Peyer's patch (tissue), 4 donors: ENCODE measurements at regions not wholly inside any gene's neighbourhood (a gene's known extent, or its start where the extent isn't known, plus 50 kb on each side); places are given as distances from the start of the nearest gene placed in this dataset.

ENCODE experiments used
- DNase-seq, 3 donors: peaks; one replicate each; pipeline ENCODE4 v3.0.0-alpha.2; 2017 to 2019
- H3K27ac ChIP-seq, 4 donors: fragments of 200-600 bp; sonication (generic); one replicate each; pipeline ENCODE4 v1.5.1; 2016 to 2019
- H3K27me3 ChIP-seq, 2 donors: fragments of 200-600 bp; sonication (generic); one replicate each; pipeline ENCODE4 v1.5.1; 2019
- H3K36me3 ChIP-seq, 3 donors: fragments of 200-600 bp; sonication (generic); one replicate each; pipeline ENCODE4 v1.5.1; 2016 to 2019
- H3K4me1 ChIP-seq, 4 donors: fragments of 200-600 bp; sonication (generic); one replicate each; pipeline ENCODE4 v1.5.1; 2016 to 2019
- H3K4me3 ChIP-seq, 4 donors: fragments of 200-600 bp; sonication (generic); 1 replicate in 3 of 4; 2 replicates in 1 of 4; pipeline ENCODE4 v1.5.1; 2016 to 2019; ENCODE audit warnings: mild to moderate bottlenecking in 1 of 4
- H3K9me3 ChIP-seq, 4 donors: fragments of 200-600 bp; sonication (generic); one replicate each; pipeline ENCODE4 v1.5.1; 2016 to 2019; ENCODE audit warnings: mild to moderate bottlenecking in 1 of 4
- POLR2A ChIP-seq, 2 donors: fragments of 450-650 bp; IDR thresholded peaks; one replicate each; pipeline ENCODE4 v1.5.1; 2017; ENCODE audit warnings: antibody characterized with exemption in 2 of 2, mild to moderate bottlenecking in 2 of 2, moderate library complexity in 2 of 2
- TF ChIP-seq, protein P1 (sequence below), 6 experiments: fragments of 450-650 bp in 4 of 6; fragments of 200-600 bp in 2 of 6; sonication (generic) in 1 of 6; IDR thresholded peaks; one replicate each; pipeline ENCODE4 v1.5.1; 2017 to 2019; ENCODE audit warnings: antibody characterized with exemption in 6 of 6, mild to moderate bottlenecking in 3 of 6, moderate library complexity in 1 of 6

DNA sequence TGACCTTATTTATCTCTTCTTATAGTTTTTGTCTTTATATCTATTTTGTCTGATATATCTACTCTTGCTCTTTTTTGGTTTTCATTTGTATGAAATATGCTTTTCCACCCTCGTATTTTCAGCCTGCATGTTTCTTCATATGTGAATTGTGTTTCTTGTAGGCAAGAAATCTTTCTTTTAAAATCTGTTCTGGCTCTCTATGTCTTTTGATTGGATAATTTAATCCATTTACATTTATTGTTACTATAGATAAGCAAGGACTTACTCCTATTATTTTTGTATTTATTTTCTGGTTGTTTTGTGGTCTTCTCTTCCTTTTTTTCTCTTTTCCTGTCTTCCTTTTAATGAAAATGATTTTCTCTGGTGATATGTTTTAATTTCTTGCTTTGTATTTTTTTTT lies 403.1 kb downstream of the DCAF12L2 start:
- no peak for DNase-seq
- H3K4me3 ChIP-seq = no peak overlapping the region
- TF ChIP-seq, protein P1, sequence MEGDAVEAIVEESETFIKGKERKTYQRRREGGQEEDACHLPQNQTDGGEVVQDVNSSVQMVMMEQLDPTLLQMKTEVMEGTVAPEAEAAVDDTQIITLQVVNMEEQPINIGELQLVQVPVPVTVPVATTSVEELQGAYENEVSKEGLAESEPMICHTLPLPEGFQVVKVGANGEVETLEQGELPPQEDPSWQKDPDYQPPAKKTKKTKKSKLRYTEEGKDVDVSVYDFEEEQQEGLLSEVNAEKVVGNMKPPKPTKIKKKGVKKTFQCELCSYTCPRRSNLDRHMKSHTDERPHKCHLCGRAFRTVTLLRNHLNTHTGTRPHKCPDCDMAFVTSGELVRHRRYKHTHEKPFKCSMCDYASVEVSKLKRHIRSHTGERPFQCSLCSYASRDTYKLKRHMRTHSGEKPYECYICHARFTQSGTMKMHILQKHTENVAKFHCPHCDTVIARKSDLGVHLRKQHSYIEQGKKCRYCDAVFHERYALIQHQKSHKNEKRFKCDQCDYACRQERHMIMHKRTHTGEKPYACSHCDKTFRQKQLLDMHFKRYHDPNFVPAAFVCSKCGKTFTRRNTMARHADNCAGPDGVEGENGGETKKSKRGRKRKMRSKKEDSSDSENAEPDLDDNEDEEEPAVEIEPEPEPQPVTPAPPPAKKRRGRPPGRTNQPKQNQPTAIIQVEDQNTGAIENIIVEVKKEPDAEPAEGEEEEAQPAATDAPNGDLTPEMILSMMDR (IDR thresholded peaks at IDR 0.05) = no peak
- H3K27me3 ChIP-seq = no peaks in the 10 kb centered on the region
- no peaks in the 10 kb centered on the region for H3K4me1 ChIP-seq
- H3K36me3 ChIP-seq = no peaks in the 10 kb centered on the region
- H3K9me3 ChIP-seq = no peaks in the 10 kb centered on the region
- no peak overlapping the region for H3K27ac ChIP-seq

DNA sequence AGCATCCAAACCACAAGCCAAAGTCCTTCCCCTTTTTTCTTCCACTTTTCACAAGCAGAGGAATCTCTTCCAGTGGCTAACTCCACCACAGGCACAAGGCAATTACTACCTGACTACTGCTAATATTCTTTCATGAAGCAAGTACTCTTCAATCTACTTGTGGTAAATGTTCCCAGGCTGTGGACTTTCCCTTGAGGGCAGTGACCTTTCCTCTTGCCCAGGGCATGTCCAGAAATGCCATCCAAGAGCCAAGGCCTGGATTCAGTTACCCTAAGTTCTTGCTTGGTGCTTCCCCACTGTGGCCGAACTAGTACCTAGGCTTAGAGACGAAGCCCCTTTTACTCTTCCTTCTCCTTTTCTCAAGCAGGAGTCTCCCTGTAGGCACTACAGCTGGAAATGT lies 400.7 kb downstream of the DCAF12L2 start:
- no peaks in the 10 kb centered on the region for H3K4me1 ChIP-seq

DNA sequence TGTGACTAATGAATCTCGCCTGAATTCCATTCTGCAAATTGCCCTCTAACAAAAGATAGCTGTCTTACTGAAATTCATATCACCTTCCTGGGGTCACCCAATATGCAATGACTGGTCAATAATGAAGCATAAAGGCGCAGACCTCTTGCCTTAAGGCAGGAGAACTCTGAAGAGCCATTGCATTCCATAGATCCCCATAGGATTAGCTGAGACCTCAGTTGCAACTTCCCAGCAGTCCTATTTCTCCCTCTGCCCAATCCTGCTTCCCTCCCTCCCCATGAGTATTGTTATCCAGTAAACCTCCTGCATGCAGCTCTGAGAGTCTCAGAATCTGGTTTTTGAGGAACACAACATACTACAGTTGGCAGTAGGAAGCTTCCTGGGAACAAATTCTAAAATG lies 396.5 kb downstream of the DCAF12L2 start:
- Histone ChIP-seq H3K4me1 (no peaks in the 10 kb centered on the region), H3K36me3 (no peaks in the 10 kb centered on the region), H3K4me3 (no peak overlapping the region), H3K27ac (no peak overlapping the region), H3K9me3 (no peaks in the 10 kb centered on the region), H3K27me3 (no peaks in the 10 kb centered on the region)
- no peak for DNase-seq
- TF ChIP-seq, protein P1 (IDR thresholded peaks at IDR 0.05) = no peak
- no peak for TF ChIP-seq POLR2A (IDR thresholded peaks at IDR 0.05)

More for the DNA sequence above, 400.7 kb downstream of the DCAF12L2 start:
- DNase-seq = no peak
- Histone ChIP-seq H3K27me3 (no peaks in the 10 kb centered on the region), H3K27ac (no peak overlapping the region), H3K36me3 (no peaks in the 10 kb centered on the region), H3K9me3 (no peaks in the 10 kb centered on the region), H3K4me3 (no peak overlapping the region)
- no peak for TF ChIP-seq POLR2A (IDR thresholded peaks at IDR 0.05)
- TF ChIP-seq, protein P1 (IDR thresholded peaks at IDR 0.05) = no peak

DNA sequence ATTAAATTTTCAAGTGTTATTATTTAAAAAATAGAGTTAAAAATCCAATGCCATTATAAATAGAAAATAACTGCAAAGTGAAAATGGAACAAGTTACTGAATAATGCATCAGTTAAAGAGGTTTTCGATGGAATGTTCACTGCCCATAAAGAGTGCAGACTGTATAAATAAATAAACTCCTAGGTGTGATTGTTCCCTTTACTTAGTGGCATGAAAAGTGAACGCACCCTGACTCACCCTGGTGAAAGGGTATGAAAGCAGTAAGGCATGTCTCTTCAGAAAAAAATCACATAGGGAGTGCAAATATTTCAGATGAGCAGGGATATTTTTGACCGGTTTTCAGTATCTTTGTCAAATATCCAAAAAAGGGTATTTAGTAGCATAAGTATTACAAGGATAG lies 387.8 kb downstream of the DCAF12L2 start:
- no peak for DNase-seq
- Histone ChIP-seq H3K27me3 (no peaks in the 10 kb centered on the region), H3K4me1 (no peaks in the 10 kb centered on the region), H3K4me3 (no peak overlapping the region), H3K36me3 (no peaks in the 10 kb centered on the region), H3K27ac (no peak overlapping the region), H3K9me3 (no peaks in the 10 kb centered on the region)
- TF ChIP-seq, protein P1 (IDR thresholded peaks at IDR 0.05) = no peak
- no peak for TF ChIP-seq POLR2A (IDR thresholded peaks at IDR 0.05)

DNA sequence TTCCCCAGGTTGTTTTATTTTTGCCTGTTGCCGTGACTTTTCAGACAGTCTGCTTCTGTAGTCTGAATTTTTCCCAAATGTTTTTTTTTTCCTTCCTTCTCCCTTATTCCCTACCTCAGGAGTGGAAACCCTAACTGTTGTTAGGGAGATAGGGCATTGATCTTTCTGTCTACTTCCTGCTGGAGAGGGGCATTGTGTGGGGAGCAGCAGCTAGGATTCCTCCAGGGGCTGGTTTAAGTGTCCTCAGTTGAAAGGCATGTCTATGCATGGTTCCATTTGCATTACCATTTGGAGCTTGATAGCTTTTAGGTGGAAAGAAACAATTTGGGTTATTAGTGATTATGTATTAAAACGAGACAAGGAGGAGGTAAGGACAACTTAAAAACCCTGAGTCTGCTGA lies 383.9 kb downstream of the DCAF12L2 start:
- DNase-seq = no peak

More for the DNA sequence above, 383.9 kb downstream of the DCAF12L2 start:
- Histone ChIP-seq H3K36me3 (no peaks in the 10 kb centered on the region), H3K4me1 (no peaks in the 10 kb centered on the region), H3K27me3 (no peaks in the 10 kb centered on the region), H3K9me3 (no peaks in the 10 kb centered on the region), H3K4me3 (no peak overlapping the region), H3K27ac (no peak overlapping the region)
- TF ChIP-seq POLR2A (IDR thresholded peaks at IDR 0.05) = no peak
- TF ChIP-seq, protein P1 (IDR thresholded peaks at IDR 0.05) = no peak
